Activated B cell treated with CpG ODN at 0.5 μM for 24 hours (primary cell): ENCODE measurements at regions not wholly inside any gene's neighbourhood (a gene's known extent, or its start where the extent isn't known, plus 50 kb on each side); places are given as distances from the start of the nearest gene placed in this dataset.

ENCODE experiments used
- ATAC-seq: fragments of 200-7000 bp; cut with Tn5 transposase; one replicate; pipeline ENCODE4 v1.10.0; 2021; ENCODE audit warnings: low read depth, mild to moderate bottlenecking, moderate library complexity
- CTCF ChIA-PET: fragments of 350-600 bp; sonication (Branson Sonifier 250); formaldehyde crosslinking; loops from one replicate; lab custom pipeline; 2021; ENCODE audit warnings: antibody characterized with exemption; lab: Charles Lee
- POLR2A ChIA-PET: fragments of 350-600 bp; sonication (Branson Sonifier 250); formaldehyde crosslinking; loops from one replicate; lab custom pipeline; 2021; ENCODE audit warnings: antibody characterized with exemption; lab: Charles Lee
- DNase-seq: peaks from one replicate; pipeline ENCODE4 v3.0.0; 2022
- H3K27ac Mint-ChIP-seq: one replicate; pipeline ENCODE4 v1.8.0; 2020; ENCODE audit warnings: mixed read lengths
- H3K27me3 Mint-ChIP-seq: one replicate; pipeline ENCODE4 v1.8.0; 2021; ENCODE audit warnings: mixed read lengths
- H3K36me3 Mint-ChIP-seq: one replicate; pipeline ENCODE4 v1.8.0; 2021; ENCODE audit warnings: low read depth, mixed read lengths
- H3K4me1 Mint-ChIP-seq: one replicate; pipeline ENCODE4 v1.8.0; 2021; ENCODE audit warnings: mixed read lengths
- H3K4me3 Mint-ChIP-seq: one replicate; pipeline ENCODE4 v1.8.0; 2020; ENCODE audit warnings: mild to moderate bottlenecking, mixed read lengths
- H3K9me3 Mint-ChIP-seq: one replicate; pipeline ENCODE4 v1.8.0; 2020; ENCODE audit warnings: mixed read lengths
- CTCF ChIP-seq: fragments of 200-600 bp; IDR thresholded peaks from one replicate; pipeline ENCODE4 v1.8.0; 2022; ENCODE audit warnings: antibody characterized with exemption, mild to moderate bottlenecking
- intact Hi-C: fragments of 100-400 bp; cut with micrococcal nuclease; formaldehyde crosslinking; loops from one replicate; pipeline ENCODE4 v1.15.1; 2024

GRCh38 chr20:56723331-56723730, 94.2 kb downstream of the TFAP2C start:
- no peak for ATAC-seq
- intact Hi-C loops: no loop called here
- Mint-ChIP-seq H3K9me3 (peaks cover 3% of the 10 kb centered on the region), H3K4me3 (no peak overlapping the region), H3K27ac (no peak overlapping the region), H3K27me3 (peaks cover 2% of the 10 kb centered on the region), H3K36me3 (no peaks in the 10 kb centered on the region), H3K4me1 (peaks cover 9% of the 10 kb centered on the region)
- no peak for DNase-seq
- no peak for TF ChIP-seq CTCF
- ChIA-PET CTCF (no interaction called here), POLR2A (no interaction called here)

- POLR2A ChIA-PET: no interaction called here
- intact Hi-C loops: no loop called here
- Mint-ChIP-seq H3K36me3 (no peaks in the 10 kb centered on the region), H3K27me3 (peaks cover 2% of the 10 kb centered on the region), H3K9me3 (peaks cover 3% of the 10 kb centered on the region), H3K4me3 (no peak overlapping the region), H3K27ac (no peak overlapping the region), H3K4me1 (peaks cover 9% of the 10 kb centered on the region)
- ATAC-seq (no peak), DNase-seq (no peak)
- CTCF ChIA-PET: no interaction called here
- no peak for TF ChIP-seq CTCF
Measured at GRCh38 chr20:56724241-56724757, 95.2 kb downstream of the TFAP2C start.

- POLR2A ChIA-PET: no interaction called here
- Mint-ChIP-seq H3K4me3 (no peak overlapping the region), H3K4me1 (no peaks in the 10 kb centered on the region), H3K36me3 (no peaks in the 10 kb centered on the region), H3K27me3 (peaks cover 6% of the 10 kb centered on the region), H3K9me3 (no peaks in the 10 kb centered on the region), H3K27ac (no peak overlapping the region)
- no peak for TF ChIP-seq CTCF
- intact Hi-C loops: no loop called here
- ATAC-seq: no peak
- DNase-seq: no peak
- CTCF ChIA-PET: no interaction called here
Measured at GRCh38 chr20:56730003-56730402, 100.9 kb downstream of the TFAP2C start.

GRCh38 chr20:56730996-56731395, 101.9 kb downstream of the TFAP2C start:
- H3K9me3 Mint-ChIP-seq: no peaks in the 10 kb centered on the region
- intact Hi-C loops: no loop called here
- H3K27ac Mint-ChIP-seq: no peak overlapping the region
- TF ChIP-seq CTCF: no peak
- ATAC-seq (no peak), DNase-seq (no peak)
- POLR2A ChIA-PET: no interaction called here
- no peak overlapping the region for H3K4me3 Mint-ChIP-seq
- no peaks in the 10 kb centered on the region for H3K36me3 Mint-ChIP-seq
- H3K27me3 Mint-ChIP-seq: peaks cover 13% of the 10 kb centered on the region
- H3K4me1 Mint-ChIP-seq: no peaks in the 10 kb centered on the region
- CTCF ChIA-PET: no interaction called here

GRCh38 chr20:56731476-56731875, 102.4 kb downstream of the TFAP2C start:
- no peaks in the 10 kb centered on the region for H3K9me3 Mint-ChIP-seq
- H3K4me1 Mint-ChIP-seq: no peaks in the 10 kb centered on the region
- H3K4me3 Mint-ChIP-seq: no peak overlapping the region
- no peaks in the 10 kb centered on the region for H3K36me3 Mint-ChIP-seq
- no peak for ATAC-seq
- TF ChIP-seq CTCF: no peak
- no peak for DNase-seq
- intact Hi-C loops: no loop called here
- no peak overlapping the region for H3K27ac Mint-ChIP-seq
- ChIA-PET CTCF (no interaction called here), POLR2A (no interaction called here)
- peaks cover 18% of the 10 kb centered on the region for H3K27me3 Mint-ChIP-seq
